NCI-H526 treated with DMSO at 0.1 percent for 48 hours (cell line): ENCODE measurements at regions not wholly inside any gene's neighbourhood (a gene's known extent, or its start where the extent isn't known, plus 50 kb on each side); places are given as distances from the start of the nearest gene placed in this dataset.
"Not testable (repeated sequence)": the region's sequence is repeated elsewhere in the genome, so short reads cannot be mapped to it uniquely, and the experiment has no call there.

Experiments
- DNase-seq: peaks from one replicate; lab custom pipeline; 2025; lab: John Stamatoyannopoulos, UW

- DNase-seq, result no peak
These were observed 65.6 kb upstream of the EDEM3 start for GRCh38 chr1:184820218-184820750.

GRCh38 chr1:184818646-184819045 is 64.0 kb upstream of the EDEM3 start:
- no peak for DNase-seq

- not testable (repeated sequence) for DNase-seq
These were observed 62.3 kb upstream of the EDEM3 start for GRCh38 chr1:184817003-184817402.

- no peak for DNase-seq
These were observed 59.0 kb upstream of the EDEM3 start for GRCh38 chr1:184813528-184814089.

GRCh38 chr1:184811439-184812111 is 56.9 kb upstream of the EDEM3 start:
- no peak for DNase-seq

- no peak for DNase-seq
These were observed 56.2 kb upstream of the EDEM3 start for GRCh38 chr1:184810735-184811343.

- no peak for DNase-seq
These were observed 51.7 kb upstream of the EDEM3 start for GRCh38 chr1:184806296-184806721.

GRCh38 chr1:184805667-184806295 is 51.1 kb upstream of the EDEM3 start:
- peak; percentile 92 for DNase-seq
